OCI-LY7 (cell line): ENCODE measurements at regions not wholly inside any gene's neighbourhood (a gene's known extent, or its start where the extent isn't known, plus 50 kb on each side); places are given as distances from the start of the nearest gene placed in this dataset.

Experiments
- BruUV-seq: library from RNA; stranded (reverse); fragments of 400-500 nt; replicated peaks from 2 replicates; lab custom pipeline; 2021; lab: Mats Ljungman, UMichigan
- CTCF ChIA-PET: fragments of 300-600 bp; sonication (Branson Sonifier 250); formaldehyde crosslinking; loops from one replicate; lab custom pipeline; 2022; ENCODE audit warnings: antibody characterized with exemption; ENCODE audit not compliant: unreplicated experiment; lab: Charles Lee
- POLR2A ChIA-PET: fragments of 300-600 bp; sonication (Branson Sonifier 250); formaldehyde crosslinking; loops from one replicate; lab custom pipeline; 2022; ENCODE audit warnings: antibody characterized with exemption; lab: Charles Lee
- DNase-seq: peaks from one replicate; pipeline ENCODE4 v3.0.0-alpha.2; 2015; ENCODE audit warnings: low spot score
- H2AFZ ChIP-seq: fragments of 200-600 bp; sonication (generic), shearing (Covaris generic); 2 replicates; pipeline ENCODE4 v1.6.1; 2014; ENCODE audit warnings: mild to moderate bottlenecking, antibody characterized with exemption, low read length, moderate library complexity
- H3K27ac ChIP-seq: fragments of 200-600 bp; sonication (generic); 2 replicates; pipeline ENCODE4 v1.5.1; 2014; ENCODE audit warnings: mixed run types, low read depth, mild to moderate bottlenecking, moderate library complexity, low read length, inconsistent platforms; ENCODE audit not compliant: poor library complexity, severe bottlenecking
- H3K36me3 ChIP-seq: fragments of 200-600 bp; sonication (generic); 2 replicates; pipeline ENCODE4 v1.6.1; 2014; ENCODE audit warnings: mild to moderate bottlenecking, antibody characterized with exemption, low read length, moderate library complexity, mixed read lengths; ENCODE audit not compliant: insufficient read depth
- H3K4me1 ChIP-seq: fragments of 200-600 bp; sonication (generic); 2 replicates; pipeline ENCODE4 v1.5.1; 2014; ENCODE audit warnings: mild to moderate bottlenecking, low read length; ENCODE audit not compliant: insufficient read depth, poor library complexity, severe bottlenecking
- H3K4me2 ChIP-seq: fragments of 200-600 bp; sonication (generic); 2 replicates; pipeline ENCODE4 v1.6.1; 2014; ENCODE audit warnings: mild to moderate bottlenecking, low read length
- H3K4me3 ChIP-seq: fragments of 200-600 bp; sonication (generic); 2 replicates; pipeline ENCODE4 v1.5.1; 2014; ENCODE audit warnings: mild to moderate bottlenecking, low read depth, low read length; ENCODE audit not compliant: poor library complexity, severe bottlenecking
- H3K79me2 ChIP-seq: fragments of 200-600 bp; sonication (generic); 2 replicates; pipeline ENCODE4 v1.6.1; 2016; ENCODE audit warnings: low read depth, mild to moderate bottlenecking, low read length, moderate library complexity, mixed read lengths; ENCODE audit not compliant: insufficient read depth
- H3K9me2 ChIP-seq: fragments of 200-600 bp; sonication (generic); 2 replicates; pipeline ENCODE4 v1.6.1; 2016; ENCODE audit warnings: mild to moderate bottlenecking, low read length, mixed read lengths; ENCODE audit not compliant: insufficient read depth
- H3K9me3 ChIP-seq: fragments of 200-600 bp; sonication (generic); 2 replicates; pipeline ENCODE4 v1.6.1; 2014; ENCODE audit warnings: mild to moderate bottlenecking, mixed run types, low read length, mixed read lengths
- H4K20me1 ChIP-seq: fragments of 200-600 bp; sonication (generic); 2 replicates; pipeline ENCODE4 v1.6.1; 2014; ENCODE audit warnings: mild to moderate bottlenecking, antibody characterized with exemption, low read length, moderate library complexity, mixed read lengths; ENCODE audit not compliant: insufficient read depth
- CTCF ChIP-seq: fragments of 200-600 bp; sonication (generic); conservative IDR thresholded peaks from 2 replicates; pipeline ENCODE4 v1.5.1; 2014; ENCODE audit warnings: mild to moderate bottlenecking, antibody characterized with exemption, low read length, moderate library complexity, mixed read lengths
- EZH2phosphoT487 ChIP-seq: fragments of 200-600 bp; sonication (generic); IDR thresholded peaks from 2 replicates; pipeline ENCODE4 v1.6.1; 2018; ENCODE audit warnings: low read depth, borderline replicate concordance, mild to moderate bottlenecking, mixed run types, antibody characterized with exemption, low read length, moderate library complexity, mixed read lengths
- intact Hi-C: fragments of 100-400 bp; cut with micrococcal nuclease; formaldehyde crosslinking; loops from one replicate; pipeline ENCODE4 v1.10.0; 2022; ENCODE audit not compliant: unreplicated experiment

- no peaks in the 10 kb centered on the region for H3K9me3 ChIP-seq
- no peak overlapping the region for H3K4me3 ChIP-seq
- POLR2A ChIA-PET: interaction anchor here (0.6 to 3.7 kb wide), 22 partner anchors 9 to 320 kb away, joined by 3 to 27 read pairs (median 4); no protein-coding TSS in a partner anchor
- peaks cover 91% of the 10 kb centered on the region for H3K4me1 ChIP-seq
- DNase-seq: peak; percentile 84
- H2AFZ ChIP-seq: peak overlapping the region; percentile 68; the same call in 1 of the 2 replicates
- CTCF ChIA-PET: interaction anchor here (0.5 to 4.7 kb wide), 15 partner anchors 9 to 367 kb away, joined by 3 to 80 read pairs (median 4); no protein-coding TSS in a partner anchor
- H3K36me3 ChIP-seq: no peaks in the 10 kb centered on the region
- no TSS peak for BruUV-seq
- no peaks in the 10 kb centered on the region for H3K79me2 ChIP-seq
- intact Hi-C loops: loop anchor here (1.0 to 10.0 kb wide), 4 partner anchors 37 to 187 kb away; no protein-coding TSS in a partner anchor
- peak overlapping the region; percentile 81 for H3K27ac ChIP-seq
- no peaks in the 10 kb centered on the region for H3K9me2 ChIP-seq
- peak overlapping the region; percentile 82 for H3K4me2 ChIP-seq
- H4K20me1 ChIP-seq: no peaks in the 10 kb centered on the region
- peak; percentile 91 for TF ChIP-seq CTCF
- no peak for TF ChIP-seq EZH2phosphoT487
These were observed 117.4 kb downstream of the DAD1 start for GRCh38 chr14:22471545-22472121.

GRCh38 chr14:22469538-22470303 lies 119.3 kb downstream of the DAD1 start:
- no peaks in the 10 kb centered on the region for H3K36me3 ChIP-seq
- no peak for DNase-seq
- H3K4me2 ChIP-seq: peak overlapping the region; percentile 82
- intact Hi-C loops: loop anchor here (1.0 to 10.0 kb wide), 3 partner anchors 20 to 185 kb away; no protein-coding TSS in a partner anchor
- peak overlapping the region; percentile 29 for H3K27ac ChIP-seq
- no peaks in the 10 kb centered on the region for H3K9me3 ChIP-seq
- TF ChIP-seq CTCF: no peak
- H3K9me2 ChIP-seq: no peaks in the 10 kb centered on the region
- no peaks in the 10 kb centered on the region for H4K20me1 ChIP-seq
- ChIA-PET POLR2A (interaction anchor here (0.7 to 3.7 kb wide), 7 partner anchors 11 to 86 kb away, joined by 3 to 27 read pairs (median 3); no protein-coding TSS in a partner anchor), CTCF (interaction anchor here (0.9 to 1.2 kb wide), 2 partner anchors 77 to 836 kb away, joined by 3 read pairs; no protein-coding TSS in a partner anchor)
- peak overlapping the region; percentile 30 for H3K4me3 ChIP-seq
- BruUV-seq: no TSS peak
- H3K79me2 ChIP-seq: no peaks in the 10 kb centered on the region
- H3K4me1 ChIP-seq: peaks cover 91% of the 10 kb centered on the region
- peak overlapping the region; percentile 53; the same call in 1 of the 2 replicates for H2AFZ ChIP-seq
